ENCODE measurements at regions not wholly inside any gene's neighbourhood (a gene's known extent, or its start where the extent isn't known, plus 50 kb on each side); places are given as distances from the start of the nearest gene placed in this dataset.

- no peak for DNase-seq
These were observed 196.5 kb downstream of the TEX29 start for GRCh38 chr13:111516712-111517640.

- no peak for DNase-seq
These were observed 197.2 kb downstream of the TEX29 start for GRCh38 chr13:111517641-111518010.

DNA sequence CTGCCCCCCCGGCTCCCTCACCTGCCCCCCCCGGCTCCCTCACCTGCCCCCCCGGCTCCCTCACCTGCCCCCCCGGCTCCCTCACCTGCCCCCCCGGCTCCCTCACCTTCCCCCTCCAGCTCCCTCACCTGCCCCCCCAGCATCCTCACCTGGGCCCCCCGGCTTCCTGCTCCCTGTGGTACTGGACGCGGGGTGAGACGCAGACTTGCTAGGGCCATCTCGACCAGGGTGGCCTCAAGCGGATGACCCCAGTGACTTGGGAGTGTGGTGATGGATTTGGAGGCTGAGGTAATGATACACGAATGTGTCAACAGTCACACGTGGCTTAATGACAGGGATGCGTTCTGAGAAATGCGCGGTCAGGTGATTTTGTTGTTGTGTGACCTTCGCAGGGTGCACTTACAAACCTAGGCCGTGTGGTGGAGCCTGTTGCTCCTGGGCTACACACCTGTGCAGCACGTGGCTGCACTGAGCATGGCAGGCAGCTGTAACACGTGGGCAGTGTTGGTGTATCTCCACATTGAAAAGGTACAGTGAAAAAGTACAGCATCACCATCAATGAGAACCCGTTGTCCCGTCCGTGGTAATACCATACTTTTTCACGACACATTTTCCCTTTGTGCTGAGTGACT lies 197.8 kb downstream of the TEX29 start:
- no peak for DNase-seq

- no peak for DNase-seq
These were observed 198.6 kb downstream of the TEX29 start for GRCh38 chr13:111519041-111519440.

DNA sequence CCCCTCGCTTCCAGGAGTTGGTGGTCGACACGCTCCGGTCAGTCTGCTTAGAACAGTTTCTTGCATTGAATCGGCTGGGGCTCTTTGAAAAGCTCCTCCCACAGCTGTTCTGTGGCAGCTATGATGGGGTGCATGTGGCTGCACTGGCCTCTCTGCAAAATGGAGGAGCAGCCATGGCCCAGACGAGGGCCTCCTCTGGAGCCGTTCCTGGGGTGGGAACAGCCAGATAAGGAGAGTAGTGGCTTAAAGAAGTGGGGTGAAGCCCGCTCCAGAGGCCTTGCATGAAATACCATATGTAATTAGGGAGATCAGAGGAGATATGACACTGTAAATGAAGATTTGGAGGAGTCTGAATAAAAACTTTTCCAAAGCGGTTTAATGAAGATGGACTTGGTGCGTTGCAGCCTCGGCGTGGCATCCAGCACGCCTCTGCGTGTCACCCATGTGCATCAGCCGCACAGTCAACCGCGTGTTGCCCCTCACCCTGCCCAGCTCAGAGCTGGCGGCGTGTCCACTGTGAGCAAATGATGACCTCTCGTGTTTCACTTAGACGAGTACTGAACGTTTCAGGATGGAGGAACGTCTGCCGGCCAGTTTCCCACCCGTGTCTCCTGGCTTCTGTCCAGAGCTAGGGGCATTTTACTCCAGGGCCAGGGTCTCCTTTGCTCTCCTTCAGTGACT lies 199.2 kb downstream of the TEX29 start:
- no peak for DNase-seq

DNA sequence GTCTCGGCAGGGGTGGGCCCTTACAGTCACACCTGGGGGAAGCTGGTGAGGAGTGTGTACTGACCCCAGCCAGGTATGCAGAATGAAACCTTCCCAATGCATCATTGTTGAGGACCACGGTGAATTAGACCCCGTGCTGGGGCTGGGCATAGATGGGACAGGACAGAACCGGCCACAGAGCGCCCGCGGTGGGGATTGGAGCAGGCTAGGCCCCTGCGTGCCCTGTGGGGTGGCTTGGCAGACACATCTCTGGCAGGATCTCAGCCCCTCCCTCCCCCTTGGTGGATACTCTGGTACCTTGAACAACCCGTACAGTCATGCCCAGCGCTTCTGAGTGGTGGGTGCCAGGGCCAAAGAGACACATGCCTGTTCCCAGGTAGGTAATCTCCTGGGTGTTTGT lies 200.6 kb downstream of the TEX29 start:
- DNase-seq = no peak

DNA sequence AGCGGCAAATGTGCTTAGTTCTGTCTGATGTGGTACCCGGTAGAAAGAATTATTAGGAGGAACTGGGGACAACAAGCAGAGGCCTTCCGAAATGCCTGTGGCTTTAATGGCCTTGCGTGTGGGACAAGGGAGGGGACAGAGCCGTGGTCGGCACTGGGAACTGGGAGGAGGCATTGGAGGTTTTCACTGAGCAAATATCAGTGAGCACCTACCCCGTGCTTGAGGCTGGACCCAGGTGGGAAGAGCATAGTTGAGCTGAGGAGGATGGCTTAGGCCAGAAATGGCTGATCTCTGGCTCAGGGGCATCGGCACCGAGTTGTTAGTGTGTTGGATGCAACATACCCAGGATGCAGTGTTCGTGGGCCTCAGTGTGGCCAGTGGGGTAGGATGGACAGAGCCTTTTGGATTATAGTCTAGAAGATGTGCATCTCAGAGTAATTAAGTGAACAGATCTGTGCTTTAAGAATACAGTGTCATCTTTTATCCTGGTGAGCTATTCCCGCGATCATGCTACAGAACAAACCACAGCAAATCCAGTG lies 201.3 kb downstream of the TEX29 start:
- no peak for DNase-seq

DNA sequence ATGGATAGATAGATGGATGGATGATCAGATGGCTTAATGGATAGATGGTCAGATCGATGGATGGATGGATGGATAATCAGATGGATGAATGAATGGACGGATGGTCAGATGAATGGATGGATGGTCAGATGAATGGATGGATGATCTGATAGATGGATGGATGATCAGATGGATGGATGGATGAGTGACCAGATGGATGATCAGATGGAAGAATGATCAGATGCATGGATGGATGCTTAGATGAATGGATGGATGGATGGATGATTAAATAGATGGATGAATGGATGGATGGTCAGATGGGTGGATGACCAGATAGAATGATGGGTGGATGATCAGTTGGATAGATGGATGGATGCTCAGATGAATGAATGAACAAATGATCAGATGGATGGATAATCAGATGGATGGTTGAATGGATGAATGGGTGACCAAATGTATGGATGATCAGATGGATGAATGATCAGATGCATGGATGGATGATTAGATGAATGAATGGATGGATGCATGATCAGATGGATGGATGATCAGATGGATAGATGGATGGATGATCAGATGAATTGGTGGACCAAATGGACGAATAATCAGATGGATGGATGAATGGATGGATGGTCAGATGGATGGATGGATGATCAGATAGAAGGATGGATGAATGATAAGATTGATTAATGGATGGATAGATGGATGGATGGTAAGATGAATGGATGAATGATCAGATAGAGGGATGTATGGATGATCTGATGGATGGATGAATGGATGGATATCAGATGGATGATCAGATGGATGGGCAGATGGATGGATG lies 205.1 kb downstream of the TEX29 start:
- DNase-seq = no peak

DNA sequence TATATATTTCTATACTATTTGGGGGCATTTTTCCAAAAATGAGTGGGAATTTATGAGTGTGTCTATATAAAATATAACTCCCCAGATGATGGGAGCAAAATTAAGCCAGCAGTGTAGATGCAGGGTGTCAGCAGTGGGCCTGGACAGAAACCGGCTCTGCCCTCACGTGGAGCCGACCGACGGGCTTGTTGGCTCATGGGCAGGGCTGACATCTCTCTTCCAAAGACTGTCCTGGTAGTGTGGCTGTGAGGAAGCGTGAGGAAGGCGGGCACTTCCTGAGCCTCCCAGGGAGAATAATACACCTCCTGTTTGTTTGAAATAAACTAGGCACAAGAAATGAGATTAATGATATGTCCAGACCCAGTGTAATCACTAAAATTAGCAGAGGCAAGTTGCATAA lies 206.5 kb downstream of the TEX29 start:
- no peak for DNase-seq

GRCh38 chr13:111527614-111528229 lies 207.3 kb downstream of the TEX29 start:
- DNase-seq = no peak

GRCh38 chr13:111528513-111528912 lies 208.1 kb downstream of the TEX29 start:
- DNase-seq = no peak

DNA sequence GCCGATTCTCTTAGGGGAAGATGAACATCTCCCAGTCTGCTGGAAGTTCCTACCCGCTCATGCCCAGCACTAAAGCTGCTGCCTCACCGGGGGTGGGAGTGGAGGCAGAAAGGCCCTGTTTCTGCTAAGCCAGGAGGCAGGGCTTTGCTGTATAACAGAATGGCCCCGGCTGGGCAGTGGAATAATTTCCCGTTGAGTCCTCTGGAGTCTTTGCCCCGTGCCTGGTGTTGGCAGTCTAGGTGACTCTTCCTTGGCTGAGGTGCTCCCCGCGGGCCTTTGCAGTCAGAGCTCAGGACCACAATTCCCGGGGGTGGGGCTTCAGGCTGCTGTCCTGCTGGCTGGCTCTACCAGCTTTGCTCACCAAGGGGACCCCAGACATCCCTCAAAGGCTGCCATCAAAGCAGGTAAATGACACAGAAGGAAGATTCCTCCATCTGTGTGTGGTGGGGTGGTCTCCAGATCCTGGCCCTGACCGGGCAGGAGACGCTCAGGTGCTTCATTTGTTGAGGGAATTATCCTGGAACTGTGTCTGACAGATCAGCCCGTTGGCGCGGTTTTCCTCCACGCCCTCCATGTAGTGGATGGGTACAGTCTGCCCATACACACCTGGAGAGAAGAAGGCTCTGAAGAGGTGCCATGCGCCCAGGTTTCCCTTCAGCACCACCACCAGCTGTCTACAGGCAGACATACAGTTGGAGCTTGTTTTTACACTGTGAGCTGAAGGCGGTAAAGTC lies 209.9 kb downstream of the TEX29 start:
- no peak for DNase-seq

DNA sequence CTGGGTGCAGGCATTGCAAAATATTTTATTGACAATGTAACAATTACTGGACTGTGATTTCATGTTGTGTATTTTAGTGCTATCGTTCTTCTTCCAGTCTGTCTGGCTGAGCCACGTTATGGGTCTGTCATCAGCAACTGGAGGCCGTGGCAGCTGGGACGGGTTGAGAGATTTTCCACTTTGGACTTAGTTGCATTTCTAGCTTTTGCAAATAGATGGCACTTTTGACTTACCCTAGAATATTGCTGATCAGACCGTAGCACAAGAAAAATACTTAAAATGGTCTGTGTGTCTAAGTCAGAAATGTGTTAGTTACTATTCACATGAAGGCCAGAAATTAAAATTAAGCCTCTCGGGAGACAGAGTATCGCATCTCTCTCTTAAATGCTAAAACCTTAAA lies 211.1 kb downstream of the TEX29 start:
- peak; percentile 43 for DNase-seq

- DNase-seq = no peak
These were observed 211.7 kb downstream of the TEX29 start for GRCh38 chr13:111532111-111532510.

DNA sequence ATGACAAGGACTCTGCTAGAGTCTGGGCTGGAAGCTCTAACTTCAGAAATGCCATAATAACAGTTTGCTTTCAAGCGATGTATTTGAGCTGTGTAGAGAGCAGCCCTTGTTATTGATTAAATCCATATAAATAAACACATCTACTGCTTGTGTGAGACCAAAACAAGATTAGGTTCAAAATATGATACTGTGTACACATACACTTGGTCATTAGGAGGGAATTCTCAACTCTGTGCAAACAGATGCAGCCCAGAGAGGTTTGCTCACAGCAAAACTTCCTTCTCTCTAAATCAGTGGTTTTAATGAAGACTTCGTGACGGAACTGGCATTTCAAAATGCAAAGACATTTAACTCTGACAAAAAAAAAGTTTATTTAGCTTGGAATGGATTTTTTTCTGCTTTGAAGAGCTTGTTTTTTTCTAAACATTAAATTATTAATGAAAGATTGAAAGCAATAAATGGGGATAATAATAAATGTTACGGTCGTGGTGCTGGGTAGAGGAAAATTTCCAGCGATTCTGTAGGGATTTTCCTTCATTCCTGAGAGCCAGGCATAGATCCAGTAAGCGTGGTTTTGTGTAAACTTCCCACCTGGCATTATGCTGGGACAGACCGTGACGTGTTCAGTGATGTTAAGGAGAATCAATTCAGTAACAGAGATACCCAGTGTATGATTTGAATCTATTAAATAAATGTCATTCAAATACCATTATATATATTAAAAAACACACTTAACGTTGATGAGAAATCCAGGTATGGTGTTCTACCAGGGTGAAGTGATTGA lies 213.7 kb downstream of the TEX29 start:
- no peak for DNase-seq

GRCh38 chr13:111534751-111535522 lies 214.5 kb downstream of the TEX29 start:
- DNase-seq = no peak

DNA sequence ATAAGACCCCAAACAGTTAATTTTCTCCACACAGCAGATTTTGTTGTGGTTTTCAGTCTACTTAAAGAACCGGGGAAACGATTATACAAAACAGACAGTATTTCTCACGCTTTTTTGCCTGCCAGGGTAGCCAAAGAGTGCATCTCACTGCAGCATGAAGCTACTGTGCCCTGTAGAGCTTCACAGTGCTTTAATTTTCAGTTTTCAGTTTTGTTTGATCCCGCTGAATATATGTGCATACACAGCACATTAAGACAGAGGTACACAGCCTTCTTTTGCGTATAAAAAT lies 215.0 kb downstream of the TEX29 start:
- no peak for DNase-seq

DNA sequence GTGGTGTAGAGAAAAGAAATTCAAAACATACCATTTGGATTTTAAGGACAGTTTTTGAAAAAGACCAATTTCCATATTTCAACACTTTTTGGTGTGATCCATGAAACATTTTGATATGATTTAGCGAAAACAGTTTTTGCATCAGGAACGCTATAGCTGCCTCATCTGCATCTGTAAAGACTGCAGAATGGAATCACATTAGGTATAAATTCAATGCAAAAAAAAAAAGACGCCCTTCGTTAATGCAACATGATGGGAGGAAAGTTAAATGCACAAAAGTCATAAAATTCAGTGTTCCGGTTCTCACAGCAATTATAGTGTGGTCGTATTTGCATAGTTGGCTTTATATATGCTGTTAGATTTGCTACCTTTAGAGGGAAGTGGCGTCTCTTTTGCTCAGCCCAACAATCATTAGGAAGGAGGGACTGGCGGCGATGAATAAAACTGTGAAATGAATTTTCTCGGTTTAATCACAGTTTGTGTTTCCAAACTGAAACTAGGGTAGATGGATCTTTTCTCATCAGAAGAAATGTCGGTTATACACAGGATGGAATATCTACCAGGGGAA lies 215.7 kb downstream of the TEX29 start:
- DNase-seq = no peak

Measured in muscle of arm (tissue), 1 donor.